Endothelial cell of umbilical vein (primary cell): ENCODE measurements at regions not wholly inside any gene's neighbourhood (a gene's known extent, or its start where the extent isn't known, plus 50 kb on each side); places are given as distances from the start of the nearest gene placed in this dataset.

Experiments used
- BruUV-seq: library from RNA; stranded (reverse); fragments of 400-500 nt; replicated peaks from 2 replicates; lab custom pipeline; 2021; lab: Mats Ljungman, UMichigan
- CTCF ChIA-PET: fragments of 300-600, 350-600 bp; sonication (Branson Sonifier 250); formaldehyde crosslinking; loops from one replicate; lab custom pipeline; 2021; ENCODE audit warnings: antibody characterized with exemption, inconsistent platforms; lab: Charles Lee
- POLR2A ChIA-PET: fragments of 300-600, 350-600 bp; sonication (Branson Sonifier 250); formaldehyde crosslinking; loops from one replicate; lab custom pipeline; 2021; ENCODE audit warnings: antibody characterized with exemption, inconsistent platforms; lab: Charles Lee
- DNase-seq: peaks from one replicate; pipeline ENCODE4 v3.0.0-alpha.2; 2011; ENCODE audit warnings: low read depth, low spot score
- FAIRE-seq: peaks from 2 replicates; lab custom pipeline; 2011; peaks lifted over from hg19 to GRCh38; lab: Jason Lieb, UNC
- H2AFZ ChIP-seq: 2 replicates; pipeline ENCODE4 v1.6.0; 2012; ENCODE audit warnings: low read depth, low read length, control low read depth, inconsistent platforms
- H3K27ac ChIP-seq: 2 replicates; pipeline ENCODE4 v1.5.1; 2011; ENCODE audit warnings: low read depth, mild to moderate bottlenecking, control low read depth, low read length, moderate library complexity; ENCODE audit not compliant: insufficient read depth
- H3K27me3 ChIP-seq, 2 experiments: 2 replicates each; pipeline versions ENCODE4 v1.6.0 to v1.6.1; 2011; ENCODE audit warnings: low read length in 2 of 2, mixed read lengths in 1 of 2; ENCODE audit not compliant: control insufficient read depth in 2 of 2, insufficient read depth in 2 of 2
- H3K36me3 ChIP-seq, 2 experiments: 2 replicates in 1 of 2; 3 replicates in 1 of 2; pipeline ENCODE4 v1.5.1; 2011; ENCODE audit warnings: low read length in 2 of 2, mild to moderate bottlenecking in 1 of 2, moderate library complexity in 1 of 2; ENCODE audit not compliant: control insufficient read depth in 2 of 2, insufficient read depth in 2 of 2; ENCODE audit errors: extremely low read depth in 1 of 2
- H3K4me1 ChIP-seq: 3 replicates; pipeline ENCODE4 v1.5.1; 2011; ENCODE audit warnings: mild to moderate bottlenecking, low read length; ENCODE audit not compliant: control insufficient read depth, insufficient read depth; ENCODE audit errors: extremely low read depth
- H3K4me2 ChIP-seq: 2 replicates; pipeline ENCODE4 v1.6.1; 2011; ENCODE audit warnings: low read length, control low read depth, mixed read lengths; ENCODE audit not compliant: insufficient read depth
- H3K4me3 ChIP-seq, 3 experiments: fragments of 200-600 bp in 1 of 3; sonication (generic), shearing (Covaris generic) in 1 of 3; replicated peaks in 1 of 3; 2 replicates each; pipeline ENCODE4 v1.5.1; 2011 to 2016; ENCODE audit warnings: control low read depth in 3 of 3, low read length in 3 of 3, mild to moderate bottlenecking in 2 of 3, inconsistent platforms in 1 of 3, low read depth in 1 of 3, moderate library complexity in 1 of 3; ENCODE audit not compliant: insufficient read depth in 1 of 3
- H3K79me2 ChIP-seq: 2 replicates; pipeline ENCODE4 v1.6.0; 2012; ENCODE audit warnings: low read length, inconsistent platforms; ENCODE audit not compliant: control insufficient read depth, insufficient read depth
- H3K9ac ChIP-seq: replicated peaks from 2 replicates; pipeline ENCODE3; 2011; ENCODE audit warnings: low read length, control low read depth; ENCODE audit not compliant: insufficient read depth; ENCODE audit errors: extremely low read depth
- H3K9me1 ChIP-seq: replicated peaks from 3 replicates; pipeline ENCODE4 v1.6.0; 2011; ENCODE audit warnings: mild to moderate bottlenecking, low read length; ENCODE audit not compliant: control insufficient read depth, insufficient read depth; ENCODE audit errors: extremely low read depth
- H3K9me3 ChIP-seq: replicated peaks from 2 replicates; pipeline ENCODE4 v1.5.1; 2012; ENCODE audit warnings: low read length, inconsistent platforms; ENCODE audit not compliant: control insufficient read depth, insufficient read depth
- H4K20me1 ChIP-seq: replicated peaks from 2 replicates; pipeline ENCODE3; 2011; ENCODE audit warnings: mild to moderate bottlenecking, low read length; ENCODE audit not compliant: control insufficient read depth, insufficient read depth; ENCODE audit errors: extremely low read depth
- CTCF ChIP-seq, 2 donors: IDR thresholded peaks; 1 replicate in 1 of 2; 2 replicates in 1 of 2; pipeline ENCODE4 v1.5.1; 2011; ENCODE audit warnings: low read length in 2 of 2, mild to moderate bottlenecking in 2 of 2, moderate library complexity in 2 of 2, control low read depth in 1 of 2, inconsistent platforms in 1 of 2, low read depth in 1 of 2; ENCODE audit not compliant: insufficient read depth in 1 of 2; ENCODE audit errors: extremely low read depth in 1 of 2
- EZH2 ChIP-seq: IDR thresholded peaks from 2 replicates; pipeline ENCODE4 v1.6.1; 2012; ENCODE audit warnings: borderline replicate concordance, low read depth, mild to moderate bottlenecking, moderate library complexity, low read length, inconsistent platforms; ENCODE audit not compliant: severe bottlenecking
- FOS ChIP-seq: IDR thresholded peaks from 2 replicates; pipeline ENCODE4 v1.6.1; 2011; ENCODE audit warnings: mild to moderate bottlenecking, low read length, moderate library complexity, borderline replicate concordance; ENCODE audit not compliant: insufficient read depth
- GATA2 ChIP-seq: IDR thresholded peaks from 2 replicates; pipeline ENCODE4 v1.7.0; 2011; ENCODE audit warnings: low read depth, mild to moderate bottlenecking, moderate library complexity, mixed read lengths, low read length; ENCODE audit not compliant: insufficient read length, insufficient read depth
- JUN ChIP-seq: IDR thresholded peaks from 2 replicates; pipeline ENCODE4 v1.6.1; 2011; ENCODE audit warnings: borderline replicate concordance, low read depth; ENCODE audit not compliant: insufficient read length, insufficient read depth
- MAX ChIP-seq: IDR thresholded peaks from 2 replicates; pipeline ENCODE4 v1.6.1; 2011; ENCODE audit not compliant: insufficient read depth, insufficient read length
- MYC ChIP-seq: IDR thresholded peaks from one replicate; pipeline ENCODE4 v1.6.1; 2011; ENCODE audit warnings: mild to moderate bottlenecking, low read depth, low read length
- POLR2A ChIP-seq: IDR thresholded peaks from 2 replicates; pipeline ENCODE4 v1.6.1; 2012; ENCODE audit warnings: low read depth, mild to moderate bottlenecking, control low read depth, low read length
- POLR2AphosphoS5 ChIP-seq: IDR thresholded peaks from 2 replicates; pipeline ENCODE4 v1.6.1; 2012; ENCODE audit warnings: low read depth, mild to moderate bottlenecking, control low read depth, low read length, moderate library complexity; ENCODE audit not compliant: insufficient read depth
- dilution Hi-C: fragments of 300-500 bp; cut with MboI; formaldehyde crosslinking; loops from one replicate; pipeline ENCODE4 v1.15.0; 2019; ENCODE audit warnings: low sequenced_read_pairs; ENCODE audit not compliant: extremely low pct_ligation_motif_present
- intact Hi-C: fragments of 100-400 bp; cut with micrococcal nuclease; formaldehyde crosslinking; loops from one replicate; pipeline ENCODE4 v1.10.0; 2022

- no peaks in the 10 kb centered on the region for H4K20me1 ChIP-seq
- H3K36me3 ChIP-seq = no peaks in the 10 kb centered on the region
- ChIA-PET POLR2A (no interaction called here), CTCF (no interaction called here)
- BruUV-seq = no TSS peak
- no peaks in the 10 kb centered on the region for H3K79me2 ChIP-seq
- no peak overlapping the region for H3K4me2 ChIP-seq
- H3K27me3 ChIP-seq = peaks cover 0 to 5% of the 10 kb centered on the region in 2 experiments
- FAIRE-seq = no peak
- TF ChIP-seq MAX (no peak), JUN (no peak), EZH2 (no peak), CTCF (IDR thresholded peaks at IDR 0.05; ENCODE audit: extremely low read depth in 1 of 2, insufficient read depth in 1 of 2, low read depth in 1 of 2, low read length in 2 of 2) (no peak), GATA2 (no peak), MYC (no peak), POLR2A (no peak), FOS (no peak), POLR2AphosphoS5 (no peak)
- no peak overlapping the region for H3K27ac ChIP-seq
- no peaks in the 10 kb centered on the region for H3K9me1 ChIP-seq
- no peak overlapping the region for H3K9ac ChIP-seq
- dilution Hi-C loops (no loop called here), intact Hi-C loops (no loop called here)
- no peaks in the 10 kb centered on the region for H3K4me1 ChIP-seq
- H3K9me3 ChIP-seq = no peaks in the 10 kb centered on the region
- no peak overlapping the region for H3K4me3 ChIP-seq
- DNase-seq = no peak
- H2AFZ ChIP-seq = no peak overlapping the region
Observed at GRCh38 chr4:56227301-56227835, 159.9 kb downstream of the AASDH start.
